KMS-11 (cell line): ENCODE measurements at regions not wholly inside any gene's neighbourhood (a gene's known extent, or its start where the extent isn't known, plus 50 kb on each side); places are given as distances from the start of the nearest gene placed in this dataset.
"Not testable (repeated sequence)": the region's sequence is repeated elsewhere in the genome, so short reads cannot be mapped to it uniquely, and the experiment has no call there.

Experiments
- H2AFZ ChIP-seq: fragments of 200-600 bp; sonication (generic); 2 replicates; pipeline ENCODE4 v1.6.1; 2016; ENCODE audit warnings: antibody characterized with exemption, mixed run types, low read depth
- H3K27ac ChIP-seq: fragments of 200-600 bp; sonication (generic); 2 replicates; pipeline ENCODE4 v1.6.1; 2016; ENCODE audit warnings: mild to moderate bottlenecking, mixed run types
- H3K27me3 ChIP-seq: fragments of 200-600 bp; sonication (generic); 2 replicates; pipeline ENCODE4 v1.6.1; 2017; ENCODE audit warnings: mild to moderate bottlenecking, low read depth, mixed run types, moderate library complexity; ENCODE audit not compliant: insufficient read depth
- H3K36me3 ChIP-seq: fragments of 200-600 bp; sonication (generic); 2 replicates; pipeline ENCODE4 v1.6.1; 2017; ENCODE audit warnings: mild to moderate bottlenecking, mixed run types; ENCODE audit not compliant: insufficient read depth
- H3K4me1 ChIP-seq: fragments of 200-600 bp; sonication (generic); 2 replicates; pipeline ENCODE4 v1.6.1; 2016; ENCODE audit warnings: mild to moderate bottlenecking, low read depth, mixed run types; ENCODE audit not compliant: poor library complexity, severe bottlenecking
- H3K4me2 ChIP-seq: fragments of 200-600 bp; sonication (generic); 2 replicates; pipeline ENCODE4 v1.7.0; 2016; ENCODE audit warnings: mild to moderate bottlenecking, mixed run types
- H3K4me3 ChIP-seq: fragments of 200-600 bp; sonication (generic); IDR thresholded peaks from 2 replicates; pipeline ENCODE4 v1.6.1; 2017; ENCODE audit warnings: low read depth, low read length, mixed read lengths; ENCODE audit not compliant: insufficient read depth
- H3K79me2 ChIP-seq: fragments of 200-600 bp; sonication (generic); 2 replicates; pipeline ENCODE4 v1.6.1; 2016; ENCODE audit warnings: low read depth, mixed run types; ENCODE audit not compliant: insufficient read depth
- H3K9ac ChIP-seq: fragments of 200-600 bp; sonication (generic); 2 replicates; pipeline ENCODE4 v1.6.1; 2016; ENCODE audit warnings: mild to moderate bottlenecking, mixed run types
- H4K20me1 ChIP-seq: fragments of 200-600 bp; sonication (generic); 2 replicates; pipeline ENCODE4 v1.6.1; 2016; ENCODE audit warnings: mild to moderate bottlenecking, mixed run types; ENCODE audit not compliant: insufficient read depth
- CTCF ChIP-seq: fragments of 200-600 bp; sonication (generic); conservative IDR thresholded peaks from 2 replicates; pipeline ENCODE4 v1.6.1; 2017; ENCODE audit warnings: low read depth, mild to moderate bottlenecking, antibody characterized with exemption, low read length, moderate library complexity, mixed read lengths

- H3K9ac ChIP-seq = no peak overlapping the region
- no peak overlapping the region for H3K27ac ChIP-seq
- H3K4me1 ChIP-seq = no peaks in the 10 kb centered on the region
- H3K4me2 ChIP-seq = no peak overlapping the region
- no peaks in the 10 kb centered on the region for H3K79me2 ChIP-seq
- H3K36me3 ChIP-seq = no peaks in the 10 kb centered on the region
- no peak for TF ChIP-seq CTCF
- no peaks in the 10 kb centered on the region for H4K20me1 ChIP-seq
- no peak overlapping the region for H3K4me3 ChIP-seq
- H2AFZ ChIP-seq = no peak overlapping the region
- H3K27me3 ChIP-seq = peaks cover 12% of the 10 kb centered on the region; the same call in 1 of the 2 replicates
Observed at GRCh38 chr20:47925593-47925992, 140.3 kb upstream of the SULF2 start.

GRCh38 chr20:47922269-47922668 is 137.0 kb upstream of the SULF2 start:
- Histone ChIP-seq H2AFZ (no peak overlapping the region), H3K79me2 (no peaks in the 10 kb centered on the region), H3K4me3 (no peak overlapping the region), H4K20me1 (no peaks in the 10 kb centered on the region), H3K36me3 (no peaks in the 10 kb centered on the region), H3K9ac (no peak overlapping the region), H3K4me2 (no peak overlapping the region), H3K4me1 (no peaks in the 10 kb centered on the region), H3K27me3 (peaks cover 12% of the 10 kb centered on the region; the same call in 1 of the 2 replicates), H3K27ac (no peak overlapping the region)
- no peak for TF ChIP-seq CTCF

DNA sequence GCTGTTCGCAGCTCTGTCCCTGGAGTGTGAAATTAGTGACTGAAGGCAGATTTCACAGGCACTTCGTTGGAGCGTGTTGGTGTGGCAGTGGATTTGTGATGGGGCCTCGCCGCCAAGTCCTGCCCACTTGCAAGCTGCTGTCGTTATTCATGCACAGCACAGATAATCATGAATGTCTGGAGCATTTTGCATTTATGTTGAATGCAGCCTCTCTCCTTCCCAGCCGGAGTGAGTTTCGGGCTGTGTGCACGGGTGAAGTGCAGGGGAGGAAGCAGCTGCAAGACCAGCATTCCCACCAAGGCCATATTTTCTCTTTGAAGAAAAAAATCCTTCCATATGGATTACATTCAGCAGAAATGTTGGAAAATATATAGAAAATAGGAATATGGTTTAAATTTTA is 136.5 kb upstream of the SULF2 start:
- peaks cover 12% of the 10 kb centered on the region; the same call in 1 of the 2 replicates for H3K27me3 ChIP-seq
- not testable (repeated sequence) for H3K36me3 ChIP-seq, H2AFZ ChIP-seq, H3K9ac ChIP-seq, H3K79me2 ChIP-seq, H4K20me1 ChIP-seq, H3K4me3 ChIP-seq, H3K4me1 ChIP-seq, H3K27ac ChIP-seq, H3K4me2 ChIP-seq

DNA sequence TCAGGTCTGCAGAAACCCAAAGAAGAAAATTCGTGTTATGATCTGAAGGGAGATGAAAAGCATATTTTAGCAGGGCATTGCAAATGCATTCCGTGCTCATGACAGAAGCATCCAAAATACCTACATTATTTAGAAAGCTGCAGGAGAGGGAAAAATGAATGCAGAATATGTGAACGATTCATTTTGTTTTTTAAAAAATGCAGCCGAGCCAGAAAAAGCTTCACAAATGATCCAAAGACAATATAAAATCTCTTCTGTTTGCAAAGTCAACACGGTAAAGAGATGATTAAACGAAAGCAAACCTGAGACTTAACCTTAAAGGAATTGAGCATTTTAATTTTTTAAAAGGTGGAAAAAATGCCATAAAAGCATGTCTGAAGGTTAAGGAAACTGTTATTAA is 136.1 kb upstream of the SULF2 start:
- Histone ChIP-seq H3K4me1 (no peaks in the 10 kb centered on the region), H3K9ac (no peak overlapping the region), H2AFZ (no peak overlapping the region), H3K4me3 (no peak overlapping the region), H3K4me2 (no peak overlapping the region), H3K79me2 (no peaks in the 10 kb centered on the region), H4K20me1 (no peaks in the 10 kb centered on the region), H3K27me3 (peaks cover 12% of the 10 kb centered on the region; the same call in 1 of the 2 replicates), H3K27ac (no peak overlapping the region), H3K36me3 (no peaks in the 10 kb centered on the region)
- TF ChIP-seq CTCF = no peak

GRCh38 chr20:47917549-47918070 is 132.3 kb upstream of the SULF2 start:
- TF ChIP-seq CTCF = no peak
- Histone ChIP-seq H3K36me3 (no peaks in the 10 kb centered on the region), H3K79me2 (no peaks in the 10 kb centered on the region), H3K9ac (no peak overlapping the region), H3K27ac (no peak overlapping the region), H3K27me3 (peaks cover 9% of the 10 kb centered on the region; the same call in 1 of the 2 replicates), H2AFZ (no peak overlapping the region), H3K4me2 (no peak overlapping the region), H4K20me1 (no peaks in the 10 kb centered on the region), H3K4me3 (no peak overlapping the region), H3K4me1 (no peaks in the 10 kb centered on the region)
